PC-3 (cell line): ENCODE measurements at regions not wholly inside any gene's neighbourhood (a gene's known extent, or its start where the extent isn't known, plus 50 kb on each side); places are given as distances from the start of the nearest gene placed in this dataset.

Source experiments
- ATAC-seq: fragments of 200-7000 bp; cut with Tn5 transposase; 2 replicates; pipeline ENCODE4 v1.9.1; 2020; ENCODE audit warnings: mild to moderate bottlenecking, moderate library complexity
- BruUV-seq: library from RNA; stranded (reverse); fragments of 400-500 nt; replicated peaks from 2 replicates; lab custom pipeline; 2021; lab: Mats Ljungman, UMichigan
- CTCF ChIA-PET: fragments of 300-600 bp; sonication (Branson Sonifier 250); formaldehyde crosslinking; loops from one replicate; lab custom pipeline; 2022; ENCODE audit warnings: antibody characterized with exemption; lab: Charles Lee
- POLR2A ChIA-PET: fragments of 300-600 bp; sonication (Branson Sonifier 250); formaldehyde crosslinking; loops from one replicate; lab custom pipeline; 2022; ENCODE audit warnings: antibody characterized with exemption; ENCODE audit not compliant: unreplicated experiment; lab: Charles Lee
- DNase-seq: peaks from one replicate; pipeline ENCODE4 v3.0.0-alpha.2; 2015
- H2AFZ ChIP-seq: fragments of 300-600 bp; sonication (generic); 2 replicates; pipeline ENCODE4 v1.6.0; 2016; ENCODE audit warnings: antibody characterized with exemption, low read length
- H3F3A ChIP-seq: fragments of 300-600 bp; sonication (generic); one replicate; pipeline ENCODE4 v1.6.0; 2017; ENCODE audit warnings: antibody characterized with exemption, low read length, control low read depth, mild to moderate bottlenecking; ENCODE audit not compliant: unreplicated experiment
- H3K27ac ChIP-seq: fragments of 300-600 bp; sonication (generic); 2 replicates; pipeline ENCODE4 v1.5.1; 2016; ENCODE audit warnings: mild to moderate bottlenecking, low read length
- H3K27me3 ChIP-seq: fragments of 300-600 bp; sonication (generic); 2 replicates; pipeline ENCODE4 v1.6.1; 2016; ENCODE audit warnings: low read length, mixed read lengths
- H3K36me3 ChIP-seq: fragments of 300-600 bp; sonication (generic); 2 replicates; pipeline ENCODE4 v1.6.1; 2016; ENCODE audit warnings: low read depth, mixed run types, low read length, mixed read lengths
- H3K4me1 ChIP-seq: fragments of 300-600 bp; sonication (generic); 2 replicates; pipeline ENCODE4 v1.5.1; 2016; ENCODE audit warnings: low read length; ENCODE audit not compliant: insufficient read depth
- H3K4me2 ChIP-seq: fragments of 300-600 bp; sonication (generic); 2 replicates; pipeline ENCODE4 v1.6.0; 2016; ENCODE audit warnings: low read length
- H3K4me3 ChIP-seq: fragments of 300-600 bp; sonication (generic); 2 replicates; pipeline ENCODE4 v1.5.1; 2016; ENCODE audit warnings: mild to moderate bottlenecking, low read length, mixed read lengths
- H3K79me2 ChIP-seq: fragments of 300-600 bp; sonication (generic); 2 replicates; pipeline ENCODE4 v1.6.1; 2017; ENCODE audit warnings: low read length, mixed read lengths
- H3K9ac ChIP-seq: fragments of 300-600 bp; sonication (generic); 2 replicates; pipeline ENCODE4 v1.6.0; 2016; ENCODE audit warnings: mild to moderate bottlenecking, low read length
- H3K9me2 ChIP-seq: fragments of 300-600 bp; sonication (generic); replicated peaks from 2 replicates; pipeline ENCODE4 v1.6.1; 2016; ENCODE audit warnings: mixed run types, low read length, mixed read lengths
- H3K9me3 ChIP-seq: fragments of 300-600 bp; sonication (generic); 2 replicates; pipeline ENCODE4 v1.6.1; 2016; ENCODE audit warnings: low read length, mixed read lengths
- H4K20me1 ChIP-seq: fragments of 300-600 bp; sonication (generic); 2 replicates; pipeline ENCODE4 v1.6.1; 2016; ENCODE audit warnings: low read length, mixed read lengths
- CTCF ChIP-seq: fragments of 300-600 bp; sonication (generic); conservative IDR thresholded peaks from 2 replicates; pipeline ENCODE4 v1.5.1; 2017; ENCODE audit warnings: antibody characterized with exemption, low read depth, mild to moderate bottlenecking, low read length
- EZH2 ChIP-seq: fragments of 300-600 bp; sonication (generic); IDR thresholded peaks from one replicate; pipeline ENCODE4 v1.6.1; 2017; ENCODE audit warnings: antibody characterized with exemption, mild to moderate bottlenecking, low read length; ENCODE audit not compliant: unreplicated experiment
- EZH2phosphoT487 ChIP-seq: fragments of 300-600 bp; sonication (generic); IDR thresholded peaks from 2 replicates; pipeline ENCODE4 v1.6.1; 2018; ENCODE audit warnings: mild to moderate bottlenecking, antibody characterized with exemption, low read length, borderline replicate concordance
- intact Hi-C: fragments of 100-400 bp; cut with micrococcal nuclease; formaldehyde crosslinking; loops from 2 replicates; pipeline ENCODE4 v1.9.0; 2023

- H3K9me2 ChIP-seq, result no peaks in the 10 kb centered on the region
- H3F3A ChIP-seq, result no peaks in the 10 kb centered on the region
- intact Hi-C loops, result no loop called here
- no peak for DNase-seq
- ChIA-PET POLR2A (no interaction called here), CTCF (no interaction called here)
- no peaks in the 10 kb centered on the region for H4K20me1 ChIP-seq
- TF ChIP-seq EZH2 (no peak), EZH2phosphoT487 (no peak), CTCF (no peak)
- no peaks in the 10 kb centered on the region for H3K27me3 ChIP-seq
- no peak overlapping the region for H3K4me2 ChIP-seq
- H3K79me2 ChIP-seq, result no peaks in the 10 kb centered on the region
- BruUV-seq, result no TSS peak
- H3K4me1 ChIP-seq, result peaks cover 11% of the 10 kb centered on the region
- ATAC-seq, result no peak
- H3K4me3 ChIP-seq, result no peak overlapping the region
- no peak overlapping the region for H2AFZ ChIP-seq
- no peak overlapping the region for H3K27ac ChIP-seq
- no peak overlapping the region for H3K9ac ChIP-seq
- no peaks in the 10 kb centered on the region for H3K36me3 ChIP-seq
- H3K9me3 ChIP-seq, result no peaks in the 10 kb centered on the region
Observed at GRCh38 chr2:85953476-85953875, 64.7 kb upstream of the ST3GAL5 start.

GRCh38 chr2:85952196-85952734, 63.5 kb upstream of the ST3GAL5 start:
- H3K27me3 ChIP-seq, result no peaks in the 10 kb centered on the region
- H3K79me2 ChIP-seq, result no peaks in the 10 kb centered on the region
- H3K9ac ChIP-seq, result no peak overlapping the region
- ATAC-seq (no peak), DNase-seq (no peak)
- ChIA-PET POLR2A (no interaction called here), CTCF (no interaction called here)
- H4K20me1 ChIP-seq, result no peaks in the 10 kb centered on the region
- H3K27ac ChIP-seq, result no peak overlapping the region
- TF ChIP-seq EZH2 (no peak), EZH2phosphoT487 (no peak), CTCF (no peak)
- H3K4me2 ChIP-seq, result no peak overlapping the region
- no peaks in the 10 kb centered on the region for H3K9me2 ChIP-seq
- H3K36me3 ChIP-seq, result no peaks in the 10 kb centered on the region
- H3F3A ChIP-seq, result no peaks in the 10 kb centered on the region
- H3K4me1 ChIP-seq, result peaks cover 11% of the 10 kb centered on the region
- H3K9me3 ChIP-seq, result 0 out of 2 replicates have a peak, but pooled peaks cover 6% of the 10 kb centered on the region
- no peak overlapping the region for H3K4me3 ChIP-seq
- intact Hi-C loops, result no loop called here
- no peak overlapping the region for H2AFZ ChIP-seq
- BruUV-seq, result no TSS peak

GRCh38 chr2:85951351-85952067, 62.7 kb upstream of the ST3GAL5 start:
- Histone ChIP-seq H3K9me2 (no peaks in the 10 kb centered on the region), H3F3A (no peaks in the 10 kb centered on the region), H3K9ac (no peak overlapping the region), H3K4me1 (peaks cover 11% of the 10 kb centered on the region), H3K4me2 (no peak overlapping the region), H4K20me1 (no peaks in the 10 kb centered on the region), H3K36me3 (no peaks in the 10 kb centered on the region), H3K4me3 (no peak overlapping the region), H3K9me3 (0 out of 2 replicates have a peak, but pooled peaks cover 6% of the 10 kb centered on the region), H3K27me3 (no peaks in the 10 kb centered on the region), H3K79me2 (no peaks in the 10 kb centered on the region), H2AFZ (no peak overlapping the region), H3K27ac (no peak overlapping the region)
- TF ChIP-seq EZH2, result no peak
- no peak for TF ChIP-seq CTCF
- TF ChIP-seq EZH2phosphoT487, result no peak
- ATAC-seq (no peak), DNase-seq (no peak)
- POLR2A ChIA-PET, result no interaction called here
- BruUV-seq, result no TSS peak
- intact Hi-C loops, result no loop called here
- CTCF ChIA-PET, result no interaction called here
